Fibroblast of skin of back (primary cell): ENCODE measurements at regions not wholly inside any gene's neighbourhood (a gene's known extent, or its start where the extent isn't known, plus 50 kb on each side); places are given as distances from the start of the nearest gene placed in this dataset.
"Not testable (repeated sequence)": the region's sequence is repeated elsewhere in the genome, so short reads cannot be mapped to it uniquely, and the experiment has no call there.

Experiments used
- DNase-seq: peaks from one replicate; pipeline ENCODE4 v3.0.0-alpha.2; 2013

- DNase-seq, result not testable (repeated sequence)
These were observed 50.4 kb upstream of the B3GAT2 start for GRCh38 chr6:71007298-71007697.

DNA sequence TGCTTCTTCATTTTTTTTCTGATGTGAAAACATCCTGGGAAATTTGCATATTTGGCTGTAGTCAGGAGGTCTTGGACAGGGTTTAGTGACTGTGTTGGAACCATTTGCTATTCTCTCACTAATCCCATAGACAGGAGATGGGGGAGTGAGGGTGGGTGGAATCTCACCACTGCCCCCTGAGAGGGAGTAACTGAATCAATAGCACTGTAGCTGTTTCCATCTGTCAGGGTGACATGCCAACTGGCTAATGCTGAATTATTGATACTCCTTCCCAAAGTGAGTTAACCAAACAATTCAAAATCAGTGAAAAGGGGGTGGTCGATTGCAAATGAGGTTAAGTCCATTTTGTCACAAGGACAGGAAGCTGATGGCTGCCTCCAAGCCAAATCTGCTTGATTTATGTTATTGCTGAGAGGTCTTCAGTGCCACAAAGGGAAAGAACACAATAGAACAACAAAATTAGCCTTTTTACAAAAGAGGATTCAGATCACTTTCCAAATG is 55.1 kb upstream of the B3GAT2 start:
- no peak for DNase-seq

DNA sequence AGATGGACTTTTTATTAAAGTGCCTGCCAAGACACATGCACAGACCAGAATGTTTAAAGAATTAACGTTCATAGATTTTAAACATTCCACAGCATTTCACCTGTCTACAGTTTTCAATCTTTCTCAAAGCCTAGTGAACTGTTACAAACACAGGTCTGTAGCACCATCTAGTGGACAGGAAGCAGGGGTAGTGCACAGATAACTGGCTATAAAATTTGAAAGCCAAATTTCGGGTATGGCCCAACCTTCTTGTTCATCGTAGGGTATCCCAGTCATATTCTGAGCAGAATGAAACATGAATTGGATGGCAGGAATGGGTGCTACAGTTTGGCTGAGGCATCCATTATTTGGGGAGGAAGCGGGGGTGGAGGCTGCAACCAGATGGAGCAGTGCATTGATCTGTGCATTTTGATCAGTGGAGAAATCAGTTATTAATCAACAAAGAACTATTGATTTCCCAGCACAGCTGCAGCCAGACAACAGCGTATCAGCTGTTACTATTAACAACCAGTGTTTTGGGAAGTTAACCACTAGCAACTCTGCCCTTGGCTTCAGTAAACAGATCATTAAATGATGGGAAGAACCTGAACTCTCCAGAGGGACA is 56.1 kb upstream of the B3GAT2 start:
- DNase-seq, result peak; percentile 53

- DNase-seq, result no peak
These were observed 58.5 kb upstream of the B3GAT2 start for GRCh38 chr6:71015392-71015791.

- no peak for DNase-seq
These were observed 71.5 kb upstream of the B3GAT2 start for GRCh38 chr6:71028236-71028876.

DNA sequence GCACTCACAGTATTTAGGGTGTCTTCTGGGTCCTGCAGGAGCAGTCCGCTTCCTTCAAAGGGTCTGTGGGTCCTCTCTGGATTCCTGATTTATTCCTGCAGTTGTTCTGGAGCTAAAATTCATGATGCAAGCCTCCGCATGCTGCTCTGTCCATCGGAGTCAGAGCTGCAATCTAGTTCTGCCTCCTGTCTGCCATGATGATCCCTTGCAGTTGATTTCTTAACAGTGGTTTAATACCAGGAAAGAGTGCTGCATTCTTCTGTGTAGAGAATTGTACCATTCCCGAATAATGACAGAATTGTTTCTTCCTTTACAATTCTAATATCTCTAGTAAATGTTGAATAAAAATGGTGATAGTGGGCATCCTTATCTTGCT is 72.0 kb upstream of the B3GAT2 start:
- no peak for DNase-seq

DNA sequence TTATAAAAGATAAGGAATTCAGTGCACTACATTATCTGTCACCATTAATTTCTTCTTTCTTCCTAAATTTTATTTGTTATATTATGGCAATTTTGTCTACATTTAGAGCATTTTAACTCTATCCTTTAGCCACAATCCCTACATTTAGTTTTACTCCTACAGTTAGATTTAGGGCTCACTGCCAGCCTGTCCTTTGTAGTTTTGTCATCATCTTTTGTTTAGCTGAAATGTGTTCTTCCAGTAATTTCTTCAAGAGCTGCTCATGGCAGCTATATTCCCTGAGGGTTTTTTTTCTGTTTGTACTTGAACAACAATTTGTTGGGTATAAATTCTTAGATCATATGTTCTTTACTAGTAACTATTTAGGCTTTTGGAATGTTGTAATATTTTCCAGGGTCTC is 72.7 kb upstream of the B3GAT2 start:
- no peak for DNase-seq

DNA sequence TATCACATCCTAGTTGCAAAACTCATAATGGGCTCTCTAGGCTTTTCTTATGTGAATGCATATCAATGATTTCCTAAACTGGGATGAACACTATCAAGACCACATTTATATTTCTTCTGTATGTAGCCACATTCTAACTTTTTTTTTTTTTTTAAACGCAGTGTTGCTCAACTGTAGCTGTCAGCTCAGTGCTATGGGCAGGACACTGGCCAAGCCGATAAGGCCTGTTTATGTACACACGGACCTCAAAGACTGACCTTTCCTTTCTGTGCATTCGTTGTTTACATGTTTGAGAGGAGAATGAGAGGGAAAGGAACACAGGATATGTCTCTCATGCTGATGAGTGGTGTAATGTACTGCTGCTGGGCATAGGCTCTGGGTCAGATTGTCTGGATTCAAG is 75.1 kb upstream of the B3GAT2 start:
- DNase-seq, result no peak

DNA sequence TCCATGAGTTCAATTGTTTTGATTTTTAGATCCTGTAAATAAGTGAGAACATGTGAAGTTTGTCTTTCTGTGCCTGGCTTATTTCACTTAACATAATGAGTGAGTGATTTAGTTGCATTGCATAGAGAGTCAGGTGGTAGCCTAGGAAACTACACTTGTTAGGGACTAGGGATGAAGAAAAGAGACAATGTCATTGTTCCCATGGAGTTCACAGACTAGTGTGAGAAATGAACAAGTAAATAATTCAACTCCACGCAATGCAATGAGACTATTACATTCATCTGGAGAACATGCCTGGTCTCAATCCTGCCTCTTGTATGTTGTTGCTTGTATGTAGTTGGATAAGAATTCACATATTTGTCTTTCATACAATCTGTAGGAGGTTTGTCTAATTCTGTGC is 76.3 kb upstream of the B3GAT2 start:
- no peak for DNase-seq

DNA sequence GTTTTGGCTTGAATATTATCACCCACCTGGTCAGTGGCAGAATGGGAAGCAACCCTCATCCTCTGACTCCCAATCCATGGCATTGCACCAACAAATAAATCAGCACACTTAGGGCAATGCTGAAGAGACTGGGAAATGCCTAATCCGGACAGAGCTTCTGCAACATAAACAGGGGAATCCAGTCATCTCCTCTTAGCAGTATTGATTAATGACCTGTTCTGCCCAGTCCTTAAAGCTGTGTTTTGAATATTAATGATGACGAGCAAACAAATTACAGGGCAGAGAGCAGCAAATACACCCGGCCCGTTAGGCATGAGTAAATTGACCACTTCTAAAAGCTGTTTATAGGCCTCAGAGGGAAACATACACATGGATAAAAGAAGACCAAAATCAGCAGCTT is 77.0 kb upstream of the B3GAT2 start:
- DNase-seq, result no peak

DNA sequence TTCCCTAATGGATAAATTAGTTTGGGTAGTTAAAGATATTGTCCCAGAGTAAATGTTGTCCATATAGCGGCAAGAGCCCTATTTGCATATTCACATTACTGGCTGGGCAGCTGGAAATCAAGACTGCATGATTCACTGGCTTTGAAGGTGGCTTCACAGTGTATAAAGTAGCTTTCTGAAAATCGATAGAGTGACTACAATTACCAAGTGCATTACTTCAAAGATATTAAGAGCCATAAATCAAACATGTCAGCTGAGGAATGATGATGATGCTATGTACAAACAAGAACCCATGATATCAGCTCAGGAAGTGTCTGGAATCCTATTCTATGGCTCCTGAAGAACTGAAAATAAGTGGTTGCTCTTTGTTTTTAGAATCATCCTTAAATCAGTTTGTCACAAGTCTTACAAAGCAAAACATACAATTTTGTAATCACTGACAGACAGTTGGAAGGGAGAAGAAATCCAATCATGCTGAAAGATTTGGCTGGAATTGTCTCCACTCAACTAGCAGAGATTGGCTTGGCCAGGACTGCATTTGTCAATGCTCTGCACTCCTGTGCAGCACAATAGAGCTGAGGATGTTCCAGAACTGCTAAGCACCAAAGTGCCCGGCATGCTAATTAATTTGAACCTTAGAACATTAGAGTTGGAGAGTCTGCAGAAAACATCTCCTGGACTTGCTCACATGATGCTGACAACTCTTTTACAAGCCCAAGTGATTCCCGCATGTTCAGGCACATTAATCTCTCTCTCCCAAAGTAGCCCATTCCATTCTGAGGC is 77.9 kb upstream of the B3GAT2 start:
- DNase-seq, result no peak

- no peak for DNase-seq
These were observed 79.0 kb upstream of the B3GAT2 start for GRCh38 chr6:71035871-71036270.

GRCh38 chr6:71038711-71039344 is 82.0 kb upstream of the B3GAT2 start:
- DNase-seq, result no peak

DNA sequence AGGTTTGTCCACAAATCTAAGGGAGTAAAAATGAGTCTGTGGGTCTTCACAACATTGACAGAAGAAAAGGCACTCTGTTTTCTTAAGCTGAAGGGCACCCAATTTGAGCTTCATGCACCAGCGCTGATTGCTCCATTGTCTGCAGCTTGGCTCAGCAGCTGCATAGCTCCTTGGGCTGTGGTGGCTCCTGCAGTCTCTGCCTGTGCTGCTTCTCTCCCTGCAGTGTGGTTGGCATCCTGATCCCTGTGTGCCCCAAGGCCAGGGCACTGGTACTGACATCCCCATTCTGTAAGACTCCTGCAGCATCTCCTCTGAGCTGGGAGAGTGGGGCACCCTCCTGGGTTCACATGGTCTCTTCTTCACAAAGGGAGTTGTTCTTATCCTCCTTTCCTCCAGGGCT is 83.2 kb upstream of the B3GAT2 start:
- no peak for DNase-seq

GRCh38 chr6:71040841-71041240 is 84.0 kb upstream of the B3GAT2 start:
- no peak for DNase-seq

- peak; percentile 3 for DNase-seq
These were observed 87.0 kb upstream of the B3GAT2 start for GRCh38 chr6:71043902-71044301.

GRCh38 chr6:71044753-71045152 is 87.9 kb upstream of the B3GAT2 start:
- no peak for DNase-seq

DNA sequence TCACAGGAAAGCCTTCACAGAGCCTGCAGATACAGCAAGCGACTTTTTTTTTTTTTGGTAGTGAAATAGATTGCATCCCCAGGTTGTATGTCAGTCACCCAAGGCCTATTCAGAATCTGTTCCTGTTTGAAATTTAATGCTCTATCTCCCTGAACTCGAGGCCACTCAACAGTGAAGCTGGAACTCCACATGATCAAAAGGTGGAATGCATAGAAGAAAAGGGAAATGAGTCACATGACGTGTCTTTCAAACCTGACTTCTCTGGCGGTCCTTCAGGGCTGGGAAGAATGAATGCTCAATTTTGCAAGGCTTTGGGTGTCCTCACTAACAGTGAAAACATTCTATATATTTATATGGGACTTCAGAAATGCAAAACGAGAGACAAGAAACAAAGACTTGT is 88.4 kb upstream of the B3GAT2 start:
- no peak for DNase-seq

DNA sequence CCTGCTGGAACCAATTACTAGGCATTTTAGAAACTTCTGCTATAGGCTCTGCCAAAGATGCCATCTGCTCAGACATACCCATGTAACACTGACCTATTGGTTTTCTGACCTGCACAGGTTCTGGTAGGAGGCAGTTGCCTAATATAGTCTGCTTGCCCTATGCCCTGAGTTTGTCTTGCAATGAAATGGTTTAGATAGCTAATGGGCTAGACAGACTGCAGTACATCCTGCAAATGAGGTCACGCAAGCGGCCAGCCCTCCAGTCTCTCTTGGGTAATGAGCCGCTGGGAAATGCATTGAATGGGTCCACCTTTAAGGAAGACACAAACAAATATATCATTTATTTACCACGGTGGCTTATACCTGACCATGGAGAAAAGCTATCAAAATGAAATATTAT is 90.6 kb upstream of the B3GAT2 start:
- no peak for DNase-seq

DNA sequence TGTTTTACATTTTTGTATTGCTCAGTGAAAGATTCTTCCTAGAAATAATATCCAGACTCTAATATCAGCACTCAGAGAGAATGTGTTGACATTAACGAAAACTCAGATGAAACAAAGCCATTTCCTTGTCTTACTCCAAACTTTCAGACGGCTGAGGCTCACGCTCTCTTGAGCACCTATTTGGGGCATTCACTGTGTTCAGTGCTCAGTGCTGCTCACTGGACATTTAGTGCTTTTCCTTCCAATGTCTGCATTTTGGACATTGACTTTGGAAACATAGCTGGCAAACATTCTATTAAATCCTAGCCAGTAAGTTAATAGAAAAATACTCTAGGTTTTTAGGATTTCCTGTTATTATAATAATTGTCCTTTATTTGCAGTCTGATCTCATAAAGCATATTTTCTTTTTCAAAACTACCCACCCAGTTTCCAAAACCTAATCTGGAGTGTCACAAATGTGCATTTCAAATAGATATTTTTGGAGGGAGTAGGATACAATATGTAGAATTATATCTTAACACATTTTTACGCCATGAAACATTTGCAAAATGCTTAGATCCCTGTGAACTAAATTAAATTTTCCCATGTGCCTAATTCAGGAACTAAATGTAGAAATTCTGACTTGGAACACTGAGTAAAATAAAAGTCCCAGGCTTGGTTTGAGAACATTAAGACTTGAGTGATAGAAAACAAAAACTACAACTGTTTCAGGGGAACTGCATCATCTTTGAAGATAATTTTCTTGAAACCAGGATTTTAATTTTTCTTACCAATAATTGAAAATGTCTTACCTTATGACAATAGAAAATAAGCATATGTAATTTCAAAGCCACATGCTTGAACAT is 91.7 kb upstream of the B3GAT2 start:
- DNase-seq, result no peak

DNA sequence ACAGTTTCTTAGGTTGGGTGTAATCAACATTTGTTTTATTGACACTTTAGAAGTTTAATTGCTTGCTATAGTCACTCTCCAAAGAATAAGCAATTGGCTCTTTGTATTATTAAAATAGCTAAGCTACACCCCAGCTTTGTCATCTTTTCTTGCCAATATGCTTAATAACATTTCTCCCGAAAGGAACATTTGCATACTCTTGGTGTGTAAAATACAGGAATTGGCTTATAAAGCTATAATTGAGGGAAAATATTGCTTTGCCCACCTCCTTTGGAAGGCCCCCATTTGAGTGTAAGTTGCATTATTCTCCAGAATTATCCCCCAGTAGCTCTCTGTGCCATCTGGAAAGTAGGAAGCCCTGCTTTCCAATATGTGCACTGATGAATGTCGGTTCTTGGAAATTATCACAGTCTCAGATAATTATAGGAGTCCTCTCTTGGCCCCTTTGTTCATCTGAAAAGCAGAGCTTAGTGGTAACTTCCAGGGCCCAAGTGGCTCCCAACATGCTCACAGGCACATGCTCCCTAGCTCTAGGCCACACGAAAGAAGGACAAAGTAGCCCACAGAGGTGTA is 92.4 kb upstream of the B3GAT2 start:
- DNase-seq, result no peak

- DNase-seq, result no peak
These were observed 96.6 kb upstream of the B3GAT2 start for GRCh38 chr6:71053475-71053874.
